Astrocyte (in vitro differentiated cells and primary cell): ENCODE measurements at regions not wholly inside any gene's neighbourhood (a gene's known extent, or its start where the extent isn't known, plus 50 kb on each side); places are given as distances from the start of the nearest gene placed in this dataset.
"Not testable (repeated sequence)": the region's sequence is repeated elsewhere in the genome, so short reads cannot be mapped to it uniquely, and the experiment has no call there.

ENCODE experiments used
- DNase-seq: peaks from one replicate; pipeline ENCODE4 v3.0.0-alpha.2; 2010; ENCODE audit warnings: low read depth
- FAIRE-seq: peaks from 2 replicates; lab custom pipeline; 2011; peaks lifted over from hg19 to GRCh38; lab: Jason Lieb, UNC
- H2AFZ ChIP-seq: 2 replicates; pipeline ENCODE4 v1.6.0; 2012; ENCODE audit warnings: low read depth, low read length, inconsistent platforms
- H3K27ac ChIP-seq: 2 replicates; pipeline ENCODE4 v1.5.1; 2011; ENCODE audit warnings: low read depth, low read length, inconsistent platforms
- H3K27me3 ChIP-seq: 2 replicates; pipeline ENCODE4 v1.6.0; 2011; ENCODE audit warnings: low read length, inconsistent platforms; ENCODE audit not compliant: insufficient read depth
- H3K36me3 ChIP-seq: 2 replicates; pipeline ENCODE4 v1.5.1; 2011; ENCODE audit warnings: low read length, inconsistent platforms; ENCODE audit not compliant: insufficient read depth
- H3K4me1 ChIP-seq: 2 replicates; pipeline ENCODE4 v1.5.1; 2011; ENCODE audit warnings: low read length, inconsistent platforms; ENCODE audit not compliant: insufficient read depth
- H3K4me2 ChIP-seq: 2 replicates; pipeline ENCODE4 v1.6.0; 2012; ENCODE audit warnings: low read length, inconsistent platforms
- H3K4me3 ChIP-seq: 2 replicates; pipeline ENCODE4 v1.5.1; 2011; ENCODE audit warnings: low read depth, mild to moderate bottlenecking, low read length, inconsistent platforms; ENCODE audit not compliant: insufficient read depth
- H3K79me2 ChIP-seq: 2 replicates; pipeline ENCODE4 v1.6.0; 2012; ENCODE audit warnings: mild to moderate bottlenecking, low read length, inconsistent platforms; ENCODE audit not compliant: insufficient read depth
- H3K9ac ChIP-seq: 2 replicates; pipeline ENCODE4 v1.6.0; 2012; ENCODE audit warnings: mild to moderate bottlenecking, low read length, inconsistent platforms
- H3K9me3 ChIP-seq: 2 replicates; pipeline ENCODE4 v1.5.1; 2012; ENCODE audit warnings: low read depth, mild to moderate bottlenecking, low read length, inconsistent platforms; ENCODE audit not compliant: insufficient read depth
- H4K20me1 ChIP-seq: 2 replicates; pipeline ENCODE4 v1.6.0; 2012; ENCODE audit warnings: low read length, inconsistent platforms; ENCODE audit not compliant: insufficient read depth
- H3K27ac Mint-ChIP-seq: one replicate; pipeline ENCODE4 v1.8.0; 2021; ENCODE audit warnings: mild to moderate bottlenecking, mixed read lengths; ENCODE audit not compliant: unreplicated experiment
- H3K27me3 Mint-ChIP-seq: one replicate; pipeline ENCODE4 v1.8.0; 2021; ENCODE audit warnings: low read depth, mixed read lengths; ENCODE audit not compliant: unreplicated experiment
- H3K36me3 Mint-ChIP-seq: one replicate; pipeline ENCODE4 v1.8.0; 2021; ENCODE audit warnings: low read depth, mixed read lengths; ENCODE audit not compliant: unreplicated experiment
- H3K4me1 Mint-ChIP-seq: one replicate; pipeline ENCODE4 v1.8.0; 2021; ENCODE audit warnings: low read depth, mixed read lengths; ENCODE audit not compliant: unreplicated experiment
- H3K4me3 Mint-ChIP-seq: one replicate; pipeline ENCODE4 v1.8.0; 2021; ENCODE audit warnings: mild to moderate bottlenecking, moderate library complexity, mixed read lengths; ENCODE audit not compliant: unreplicated experiment
- H3K9me3 Mint-ChIP-seq: one replicate; pipeline ENCODE4 v1.8.0; 2021; ENCODE audit warnings: mild to moderate bottlenecking, mixed read lengths; ENCODE audit not compliant: unreplicated experiment
- EZH2 ChIP-seq: IDR thresholded peaks from 2 replicates; pipeline ENCODE4 v1.6.1; 2012; ENCODE audit warnings: mild to moderate bottlenecking, low read length, inconsistent platforms; ENCODE audit not compliant: insufficient read depth
- TF ChIP-seq, protein P1 (sequence below): IDR thresholded peaks from 2 replicates; pipeline ENCODE4 v1.5.1; 2011; ENCODE audit warnings: low read depth, mild to moderate bottlenecking, inconsistent platforms, low read length, moderate library complexity; ENCODE audit not compliant: insufficient read depth

DNA sequence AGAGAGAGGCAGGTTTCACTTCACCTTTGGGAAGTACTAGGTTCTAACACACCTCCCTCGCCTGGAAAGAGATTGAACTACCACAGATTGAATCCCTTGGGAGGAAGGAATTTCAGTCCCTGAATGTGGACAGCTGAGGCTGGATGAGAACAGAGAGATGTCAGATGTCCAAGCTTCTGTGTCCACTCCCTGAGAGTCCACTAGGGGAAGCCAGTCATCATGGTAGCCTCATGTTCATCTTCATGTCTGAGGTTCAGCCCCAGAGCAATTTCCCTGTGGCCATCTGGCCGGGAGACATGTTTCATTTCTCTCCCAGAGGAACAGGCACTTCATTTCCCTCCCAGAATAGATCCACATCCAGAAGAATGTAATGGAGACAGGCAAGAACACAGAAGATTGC, 74.8 kb downstream of the TRIM43 start:
- Mint-ChIP-seq H3K4me1 (peaks cover 13% of the 10 kb centered on the region), H3K27me3 (peaks cover 60% of the 10 kb centered on the region)
- H3K27me3 ChIP-seq, H3K27ac ChIP-seq, DNase-seq, H4K20me1 ChIP-seq, H3K27ac Mint-ChIP-seq, H3K9ac ChIP-seq, H3K36me3 Mint-ChIP-seq, FAIRE-seq, H3K79me2 ChIP-seq, H3K4me3 Mint-ChIP-seq, H3K4me2 ChIP-seq, H3K4me1 ChIP-seq, H3K36me3 ChIP-seq, H3K9me3 Mint-ChIP-seq, H2AFZ ChIP-seq, H3K4me3 ChIP-seq, H3K9me3 ChIP-seq: not testable (repeated sequence)

DNA sequence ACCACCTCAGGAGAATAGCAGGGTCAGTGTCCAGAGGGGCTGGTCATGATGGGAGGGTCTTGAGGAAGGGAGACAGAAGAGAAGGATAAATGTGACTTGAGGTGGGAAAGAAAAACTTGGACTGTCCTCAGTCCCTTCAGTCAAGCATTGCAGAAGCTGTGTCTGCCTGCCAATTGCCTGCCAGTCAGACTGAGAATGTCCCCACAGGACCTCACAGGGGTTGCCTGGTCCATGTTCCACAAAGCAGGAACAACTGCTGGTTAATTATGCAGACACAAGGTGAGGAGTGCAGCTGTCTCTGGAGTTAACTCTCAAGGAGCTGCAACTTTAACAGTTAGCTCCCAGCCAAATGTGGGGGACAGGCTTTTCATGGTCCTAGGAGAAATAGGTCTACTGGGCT, 75.7 kb downstream of the TRIM43 start:
- no peak overlapping the region for H3K4me2 ChIP-seq
- peaks cover 58% of the 10 kb centered on the region for H3K27me3 Mint-ChIP-seq
- H2AFZ ChIP-seq, result no peak overlapping the region
- peaks cover 9% of the 10 kb centered on the region for H3K4me1 ChIP-seq
- H3K27ac Mint-ChIP-seq, result no peak overlapping the region
- no peaks in the 10 kb centered on the region for H3K9me3 ChIP-seq
- no peak overlapping the region for H3K9ac ChIP-seq
- H3K4me3 ChIP-seq, result no peak overlapping the region
- H3K4me1 Mint-ChIP-seq, result peaks cover 13% of the 10 kb centered on the region
- no peaks in the 10 kb centered on the region for H3K79me2 ChIP-seq
- no peak overlapping the region for H3K27ac ChIP-seq
- no peak overlapping the region for H3K4me3 Mint-ChIP-seq
- H3K36me3 Mint-ChIP-seq, result no peaks in the 10 kb centered on the region
- no peak for TF ChIP-seq EZH2
- TF ChIP-seq, protein P1, sequence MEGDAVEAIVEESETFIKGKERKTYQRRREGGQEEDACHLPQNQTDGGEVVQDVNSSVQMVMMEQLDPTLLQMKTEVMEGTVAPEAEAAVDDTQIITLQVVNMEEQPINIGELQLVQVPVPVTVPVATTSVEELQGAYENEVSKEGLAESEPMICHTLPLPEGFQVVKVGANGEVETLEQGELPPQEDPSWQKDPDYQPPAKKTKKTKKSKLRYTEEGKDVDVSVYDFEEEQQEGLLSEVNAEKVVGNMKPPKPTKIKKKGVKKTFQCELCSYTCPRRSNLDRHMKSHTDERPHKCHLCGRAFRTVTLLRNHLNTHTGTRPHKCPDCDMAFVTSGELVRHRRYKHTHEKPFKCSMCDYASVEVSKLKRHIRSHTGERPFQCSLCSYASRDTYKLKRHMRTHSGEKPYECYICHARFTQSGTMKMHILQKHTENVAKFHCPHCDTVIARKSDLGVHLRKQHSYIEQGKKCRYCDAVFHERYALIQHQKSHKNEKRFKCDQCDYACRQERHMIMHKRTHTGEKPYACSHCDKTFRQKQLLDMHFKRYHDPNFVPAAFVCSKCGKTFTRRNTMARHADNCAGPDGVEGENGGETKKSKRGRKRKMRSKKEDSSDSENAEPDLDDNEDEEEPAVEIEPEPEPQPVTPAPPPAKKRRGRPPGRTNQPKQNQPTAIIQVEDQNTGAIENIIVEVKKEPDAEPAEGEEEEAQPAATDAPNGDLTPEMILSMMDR, result no peak
- H3K9me3 Mint-ChIP-seq, result no peaks in the 10 kb centered on the region
- no peaks in the 10 kb centered on the region for H3K36me3 ChIP-seq
- H3K27me3 ChIP-seq, result no peaks in the 10 kb centered on the region
- DNase-seq (no peak), FAIRE-seq (no peak)
- H4K20me1 ChIP-seq, result no peaks in the 10 kb centered on the region

DNA sequence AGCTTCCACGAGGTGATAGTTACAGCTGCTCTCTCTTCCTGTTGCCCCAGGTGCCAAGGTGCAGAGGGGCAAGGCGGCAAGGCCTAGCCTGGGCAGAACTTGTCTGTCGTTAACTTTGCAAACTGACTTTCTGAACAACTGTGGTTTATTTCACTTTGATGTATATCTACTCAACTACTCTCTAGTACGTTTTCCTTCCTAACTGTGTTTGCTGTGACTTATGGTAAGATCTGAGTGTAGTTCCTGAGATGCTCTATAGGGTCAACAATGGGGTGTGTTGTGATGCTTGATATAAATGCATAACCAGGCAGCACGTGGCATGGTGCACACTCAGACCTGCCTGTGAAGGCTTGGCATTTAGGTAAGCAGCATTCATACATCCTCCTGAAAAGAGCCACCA, 77.1 kb downstream of the TRIM43 start:
- not testable (repeated sequence) for H3K9me3 Mint-ChIP-seq, H3K36me3 ChIP-seq, H3K4me3 ChIP-seq, H3K9me3 ChIP-seq, H3K4me3 Mint-ChIP-seq, H3K9ac ChIP-seq, FAIRE-seq, H3K79me2 ChIP-seq, H3K36me3 Mint-ChIP-seq, H4K20me1 ChIP-seq, H3K27me3 ChIP-seq, DNase-seq, H2AFZ ChIP-seq, H3K27ac Mint-ChIP-seq, H3K27ac ChIP-seq, H3K4me2 ChIP-seq
- peaks cover 18% of the 10 kb centered on the region for H3K4me1 Mint-ChIP-seq
- H3K4me1 ChIP-seq, result peaks cover 12% of the 10 kb centered on the region
- peaks cover 63% of the 10 kb centered on the region for H3K27me3 Mint-ChIP-seq
